ENCODE measurements at regions not wholly inside any gene's neighbourhood (a gene's known extent, or its start where the extent isn't known, plus 50 kb on each side); places are given as distances from the start of the nearest gene placed in this dataset.

DNA sequence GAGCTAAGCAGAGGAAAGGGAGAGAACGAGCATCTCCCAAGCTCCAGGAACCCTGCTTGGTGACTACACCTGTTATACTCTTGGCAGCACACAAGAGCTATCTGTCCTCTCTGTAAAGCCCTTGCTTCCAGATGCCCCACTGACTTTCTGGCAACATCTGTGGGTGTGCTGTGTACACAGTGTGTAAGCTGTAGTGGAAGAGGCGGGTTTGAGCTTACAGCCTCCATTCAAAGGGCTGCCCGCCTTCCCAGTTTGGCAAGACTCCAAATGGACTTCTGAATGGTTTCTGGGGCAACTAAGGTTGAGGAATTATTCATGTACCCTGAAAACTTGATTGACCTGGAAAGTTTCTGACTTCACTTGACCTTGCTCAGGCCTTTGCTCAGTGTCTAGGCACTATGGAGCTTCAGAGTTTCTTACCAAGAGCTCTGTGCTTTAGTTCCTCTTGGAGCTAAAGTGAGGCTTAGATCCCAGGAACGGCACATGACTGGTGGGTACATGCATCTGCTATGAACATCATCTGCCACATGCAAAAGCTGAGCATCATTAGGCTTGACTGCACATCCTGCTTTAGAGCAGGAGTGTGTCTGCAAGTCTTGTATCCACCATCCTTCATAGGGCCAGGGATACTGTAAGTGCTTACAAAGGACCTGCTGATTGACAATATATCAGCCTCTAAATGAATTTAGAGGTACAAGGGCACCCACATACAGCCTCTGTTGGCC is 290.9 kb upstream of the SIX2 start:
- peak; percentile 82 for DNase-seq

DNA sequence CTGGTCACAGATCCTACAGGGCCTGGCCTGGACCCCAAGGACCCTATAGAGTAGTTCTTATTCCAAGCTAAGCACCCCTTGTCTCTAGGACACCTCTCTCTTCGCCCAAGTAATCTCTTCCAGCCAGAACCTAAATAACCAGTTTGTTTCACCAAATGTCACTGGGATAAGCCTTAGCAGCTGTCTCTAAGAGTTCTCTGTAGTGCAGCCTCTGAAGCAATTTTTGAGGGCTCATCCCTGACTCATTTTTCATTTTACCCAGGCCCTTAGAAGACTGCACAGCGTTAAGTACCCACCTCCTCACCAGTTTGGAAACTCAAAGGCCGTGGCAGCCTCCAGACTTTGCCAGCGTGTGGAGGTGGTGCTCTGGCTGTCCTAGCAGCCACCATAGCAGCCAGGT is 290.1 kb upstream of the SIX2 start:
- DNase-seq, result no peak

GRCh38 chr2:45293182-45293581 is 283.9 kb upstream of the SIX2 start:
- DNase-seq, result no peak

GRCh38 chr2:45291296-45291701 is 282.0 kb upstream of the SIX2 start:
- no peak for DNase-seq

DNA sequence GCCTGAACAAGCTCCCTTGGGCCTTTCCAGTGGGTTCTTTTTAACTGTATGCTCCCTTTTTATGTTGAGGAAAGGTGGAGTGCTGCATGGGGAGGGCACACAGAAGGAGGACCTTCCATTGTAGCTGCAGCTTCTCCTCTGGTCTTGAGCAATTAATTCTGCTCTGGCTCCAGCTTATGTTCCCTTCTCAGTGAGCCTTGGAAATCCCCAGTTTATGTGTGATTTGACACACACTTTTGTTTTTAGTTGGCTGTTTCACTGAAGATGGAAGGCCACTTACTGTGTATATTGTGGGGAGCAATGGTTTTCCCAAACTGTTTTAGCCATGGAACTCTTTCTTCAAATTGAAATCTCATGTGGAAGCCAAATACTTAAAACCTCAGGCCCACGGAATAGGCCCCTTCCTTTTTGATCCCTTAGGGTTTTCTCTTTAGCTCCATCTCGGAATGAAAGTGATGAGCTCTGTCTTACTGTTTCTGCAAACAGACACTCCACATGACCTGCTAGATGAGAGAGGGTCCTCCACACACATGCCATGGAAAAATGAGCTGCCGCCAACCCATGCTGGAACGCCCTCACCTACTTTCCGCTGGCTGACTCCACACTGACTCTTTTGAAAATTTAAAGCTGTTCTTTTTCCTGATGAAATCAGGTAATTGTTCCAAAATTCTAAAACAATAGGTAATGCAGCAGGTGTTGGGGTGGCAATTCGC is 280.9 kb upstream of the SIX2 start:
- DNase-seq, result no peak

DNA sequence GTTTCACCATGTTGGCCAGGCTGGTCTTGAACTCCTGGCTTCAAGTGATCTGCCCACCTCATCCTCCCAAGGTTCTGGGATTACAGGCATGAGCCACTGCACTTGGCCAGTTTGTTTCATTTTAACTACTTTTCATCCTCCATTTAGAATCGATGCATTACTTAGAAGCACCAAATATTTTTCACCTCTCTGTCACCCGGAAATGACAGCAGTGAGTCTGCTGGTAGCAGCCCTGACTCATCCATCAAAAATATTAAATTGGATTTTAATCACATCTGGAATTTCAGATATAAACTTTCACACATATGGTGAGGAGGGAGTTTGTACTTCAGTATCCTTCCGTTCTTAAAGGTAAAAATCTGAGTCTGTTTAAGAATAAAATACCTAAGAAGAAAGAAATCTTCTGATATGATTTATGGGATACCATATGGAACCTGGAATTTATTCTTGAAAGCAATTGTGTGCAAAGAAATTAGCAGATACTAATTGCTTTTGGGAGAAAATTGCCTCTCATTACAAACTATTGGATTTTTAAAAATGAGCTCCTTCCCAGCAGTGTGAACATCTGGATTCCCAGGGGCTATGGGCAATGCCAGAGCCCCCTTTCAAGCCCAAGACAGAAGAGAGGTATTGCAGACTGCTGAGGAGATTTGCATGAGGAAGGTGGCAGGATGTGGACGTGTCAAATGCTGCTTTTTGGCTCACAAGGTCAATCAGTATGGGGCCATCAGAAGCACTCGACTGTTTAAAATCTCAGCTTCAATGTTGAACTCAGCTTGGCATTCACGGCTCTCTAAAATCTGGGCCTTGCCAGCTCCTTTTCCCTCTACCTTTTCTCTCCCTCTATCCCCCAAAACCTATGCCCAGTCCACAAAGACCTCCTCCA is 279.5 kb upstream of the SIX2 start:
- no peak for DNase-seq

GRCh38 chr2:45287045-45287444 is 277.8 kb upstream of the SIX2 start:
- DNase-seq, result no peak

- no peak for DNase-seq
Measured at GRCh38 chr2:45285771-45286390, 276.6 kb upstream of the SIX2 start.

DNA sequence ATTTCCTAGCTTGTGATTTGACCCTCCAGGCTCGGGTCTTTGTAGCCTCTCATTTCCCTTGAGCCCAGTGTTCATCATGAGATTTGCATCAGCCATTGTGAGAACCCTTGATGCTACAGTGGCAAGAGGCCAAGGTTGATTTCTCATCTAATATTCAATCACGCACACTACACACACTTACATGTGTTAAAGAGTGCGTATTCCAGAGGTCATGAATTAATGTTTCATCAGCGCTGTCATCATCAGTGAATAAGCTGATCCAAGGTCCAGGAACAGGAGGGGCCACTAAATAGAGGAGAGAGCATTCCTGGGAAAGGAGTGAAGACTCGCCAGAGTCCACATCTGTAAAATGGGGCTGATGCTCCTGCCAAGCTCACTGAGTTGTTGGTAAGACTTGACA is 276.1 kb upstream of the SIX2 start:
- DNase-seq, result no peak

- DNase-seq, result no peak
Measured at GRCh38 chr2:45284621-45284995, 275.4 kb upstream of the SIX2 start.

GRCh38 chr2:45283764-45284620 is 274.7 kb upstream of the SIX2 start:
- DNase-seq, result no peak

- no peak for DNase-seq
Measured at GRCh38 chr2:45282646-45283045, 273.4 kb upstream of the SIX2 start.

- no peak for DNase-seq
Measured at GRCh38 chr2:45281311-45281710, 272.1 kb upstream of the SIX2 start.

GRCh38 chr2:45280794-45281193 is 271.5 kb upstream of the SIX2 start:
- no peak for DNase-seq

- no peak for DNase-seq
Measured at GRCh38 chr2:45279356-45279755, 270.1 kb upstream of the SIX2 start.

DNA sequence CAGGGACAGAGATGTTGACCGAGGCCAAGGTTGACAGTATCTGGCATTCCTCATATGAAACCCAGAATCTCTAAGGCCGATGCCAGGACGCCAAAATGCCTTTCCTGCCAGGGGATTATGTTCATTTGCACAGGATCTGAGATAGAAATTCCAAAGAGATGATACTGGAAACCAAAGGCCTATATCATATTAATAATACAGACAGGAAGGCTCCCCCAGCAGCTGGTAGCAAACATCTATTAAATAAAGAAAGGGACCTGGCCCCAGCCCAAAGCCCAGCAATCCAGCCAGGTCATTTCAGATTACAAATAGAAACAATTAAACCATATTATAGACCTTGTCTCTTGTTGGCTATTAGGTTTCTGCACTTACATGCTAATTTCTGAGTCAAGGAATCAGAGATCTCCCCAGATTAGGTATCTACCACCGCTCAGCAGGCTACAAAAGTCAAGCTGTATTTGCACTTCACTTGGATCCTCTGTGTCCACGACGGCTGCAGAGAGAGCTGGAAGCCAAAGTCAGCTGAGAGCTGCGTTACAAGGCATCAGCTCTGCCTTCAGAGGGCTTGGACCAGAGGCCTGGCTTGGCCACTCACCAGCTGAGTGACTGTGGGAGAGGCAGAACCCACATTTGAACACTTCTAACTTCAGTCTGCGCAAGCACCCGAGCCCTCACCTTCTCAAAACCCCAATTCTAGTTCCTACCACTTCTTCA is 269.3 kb upstream of the SIX2 start:
- DNase-seq, result no peak

- DNase-seq, result no peak
Measured at GRCh38 chr2:45276914-45277313, 267.7 kb upstream of the SIX2 start.

GRCh38 chr2:45275806-45276205 is 266.6 kb upstream of the SIX2 start:
- DNase-seq, result no peak

GRCh38 chr2:45275242-45275805 is 266.1 kb upstream of the SIX2 start:
- DNase-seq, result no peak

- DNase-seq, result peak; percentile 73
Measured at GRCh38 chr2:45274250-45274926, 265.1 kb upstream of the SIX2 start.

Measured in NCI-H1105 treated with DMSO at 0.1 percent for 48 hours (cell line).